Neural progenitor cell (in vitro differentiated cells): ENCODE measurements at regions not wholly inside any gene's neighbourhood (a gene's known extent, or its start where the extent isn't known, plus 50 kb on each side); places are given as distances from the start of the nearest gene placed in this dataset.

Experiments
- DNase-seq: peaks from one replicate; pipeline ENCODE4 v3.0.0-alpha.2; 2016; ENCODE audit warnings: low spot score
- H2AFZ ChIP-seq: fragments of 200-600 bp; sonication (generic); replicated peaks from 2 replicates; pipeline ENCODE4 v1.6.1; 2016; ENCODE audit warnings: antibody characterized with exemption
- H3F3A ChIP-seq: fragments of 200-600 bp; sonication (generic); 2 replicates; pipeline ENCODE4 v1.6.1; 2016; ENCODE audit warnings: antibody characterized with exemption, low read depth
- H3K27ac ChIP-seq: fragments of 200-600 bp; sonication (generic); 2 replicates; pipeline ENCODE4 v1.5.1; 2016; ENCODE audit warnings: mild to moderate bottlenecking
- H3K27me3 ChIP-seq: fragments of 200-600 bp; sonication (generic); 2 replicates; pipeline ENCODE4 v1.6.1; 2016; ENCODE audit warnings: mild to moderate bottlenecking, moderate library complexity
- H3K36me3 ChIP-seq: fragments of 200-600 bp; sonication (generic); 2 replicates; pipeline ENCODE4 v1.5.1; 2016
- H3K4me1 ChIP-seq: fragments of 200-600 bp; sonication (generic); 2 replicates; pipeline ENCODE4 v1.6.1; 2016; ENCODE audit warnings: mixed run types
- H3K4me2 ChIP-seq: fragments of 200-600 bp; sonication (generic); 2 replicates; pipeline ENCODE4 v1.6.1; 2016
- H3K4me3 ChIP-seq: fragments of 200-600 bp; sonication (generic); 2 replicates; pipeline ENCODE4 v1.5.1; 2016
- H3K79me2 ChIP-seq: fragments of 200-600 bp; sonication (generic); 2 replicates; pipeline ENCODE4 v1.6.1; 2016; ENCODE audit warnings: low read depth
- H3K9ac ChIP-seq: fragments of 200-600 bp; sonication (generic); 2 replicates; pipeline ENCODE4 v1.6.1; 2016
- H3K9me3 ChIP-seq: fragments of 200-600 bp; sonication (generic); 2 replicates; pipeline ENCODE4 v1.5.1; 2016; ENCODE audit warnings: low read depth
- H4K20me1 ChIP-seq: fragments of 200-600 bp; sonication (generic); 2 replicates; pipeline ENCODE4 v1.6.1; 2016; ENCODE audit warnings: low read depth
- H3K27ac Mint-ChIP-seq: 3 replicates; pipeline ENCODE4 v1.8.0; 2021; ENCODE audit warnings: mixed read lengths
- H3K27me3 Mint-ChIP-seq: 2 replicates; pipeline ENCODE4 v1.8.0; 2022; ENCODE audit warnings: low read depth, mild to moderate bottlenecking, inconsistent platforms, moderate library complexity, mixed read lengths; ENCODE audit not compliant: insufficient read depth
- H3K36me3 Mint-ChIP-seq: 3 replicates; pipeline ENCODE4 v1.8.0; 2021; ENCODE audit warnings: mixed read lengths
- H3K4me1 Mint-ChIP-seq: 3 replicates; pipeline ENCODE4 v1.8.0; 2021; ENCODE audit warnings: mixed read lengths
- H3K4me3 Mint-ChIP-seq: 3 replicates; pipeline ENCODE4 v1.8.0; 2021; ENCODE audit warnings: mild to moderate bottlenecking, moderate library complexity, mixed read lengths
- H3K9me3 Mint-ChIP-seq: 3 replicates; pipeline ENCODE4 v1.8.0; 2020; ENCODE audit warnings: mixed read lengths
- CTCF ChIP-seq: fragments of 200-600 bp; sonication (generic); IDR thresholded peaks from 2 replicates; pipeline ENCODE4 v1.5.1; 2017; ENCODE audit warnings: antibody characterized with exemption, mild to moderate bottlenecking
- EZH2 ChIP-seq: fragments of 200-600 bp; sonication (generic); IDR thresholded peaks from 2 replicates; pipeline ENCODE4 v1.6.1; 2017; ENCODE audit warnings: antibody characterized with exemption, mild to moderate bottlenecking, moderate library complexity
- EZH2phosphoT487 ChIP-seq: fragments of 200-600 bp; sonication (generic); IDR thresholded peaks from 2 replicates; pipeline ENCODE4 v1.6.1; 2017; ENCODE audit warnings: antibody characterized with exemption

GRCh38 chr6:147063469-147064031 lies 140.7 kb upstream of the STXBP5 start:
- H3K27me3 Mint-ChIP-seq: no peaks in the 10 kb centered on the region
- no peaks in the 10 kb centered on the region for H3K4me1 ChIP-seq
- H2AFZ ChIP-seq: no peak overlapping the region
- no peak overlapping the region for H3K27ac Mint-ChIP-seq
- no peaks in the 10 kb centered on the region for H3K4me1 Mint-ChIP-seq
- H3K27ac ChIP-seq: no peak overlapping the region
- H3K9me3 Mint-ChIP-seq: no peaks in the 10 kb centered on the region
- H3K36me3 ChIP-seq: no peaks in the 10 kb centered on the region
- no peak overlapping the region for H3K4me3 Mint-ChIP-seq
- no peaks in the 10 kb centered on the region for H4K20me1 ChIP-seq
- H3F3A ChIP-seq: no peaks in the 10 kb centered on the region
- no peaks in the 10 kb centered on the region for H3K79me2 ChIP-seq
- no peak for DNase-seq
- H3K27me3 ChIP-seq: no peaks in the 10 kb centered on the region
- no peak overlapping the region for H3K9ac ChIP-seq
- no peak overlapping the region for H3K4me3 ChIP-seq
- TF ChIP-seq CTCF (no peak), EZH2 (no peak), EZH2phosphoT487 (no peak)
- H3K36me3 Mint-ChIP-seq: no peaks in the 10 kb centered on the region
- H3K4me2 ChIP-seq: no peak overlapping the region
- H3K9me3 ChIP-seq: no peaks in the 10 kb centered on the region

GRCh38 chr6:147065786-147066185 lies 138.4 kb upstream of the STXBP5 start:
- Mint-ChIP-seq H3K4me1 (no peaks in the 10 kb centered on the region), H3K27ac (no peak overlapping the region), H3K27me3 (peaks cover 2% of the 10 kb centered on the region), H3K36me3 (no peaks in the 10 kb centered on the region), H3K4me3 (no peak overlapping the region), H3K9me3 (no peaks in the 10 kb centered on the region)
- H3K79me2 ChIP-seq: no peaks in the 10 kb centered on the region
- H3K9ac ChIP-seq: no peak overlapping the region
- no peaks in the 10 kb centered on the region for H3K36me3 ChIP-seq
- no peak overlapping the region for H2AFZ ChIP-seq
- no peak overlapping the region for H3K4me3 ChIP-seq
- H3K27ac ChIP-seq: no peak overlapping the region
- DNase-seq: no peak
- TF ChIP-seq EZH2 (no peak), EZH2phosphoT487 (no peak), CTCF (no peak)
- H3K27me3 ChIP-seq: no peaks in the 10 kb centered on the region
- no peaks in the 10 kb centered on the region for H3F3A ChIP-seq
- no peaks in the 10 kb centered on the region for H4K20me1 ChIP-seq
- H3K4me1 ChIP-seq: no peaks in the 10 kb centered on the region
- H3K9me3 ChIP-seq: no peaks in the 10 kb centered on the region
- no peak overlapping the region for H3K4me2 ChIP-seq

GRCh38 chr6:147067184-147067583 lies 137.0 kb upstream of the STXBP5 start:
- H2AFZ ChIP-seq: no peak overlapping the region
- H3K79me2 ChIP-seq: no peaks in the 10 kb centered on the region
- no peak overlapping the region for H3K4me3 ChIP-seq
- no peak overlapping the region for H3K27ac ChIP-seq
- no peaks in the 10 kb centered on the region for H3K4me1 Mint-ChIP-seq
- H3K9me3 Mint-ChIP-seq: no peaks in the 10 kb centered on the region
- no peaks in the 10 kb centered on the region for H4K20me1 ChIP-seq
- no peak overlapping the region for H3K9ac ChIP-seq
- no peaks in the 10 kb centered on the region for H3K36me3 ChIP-seq
- H3K27me3 ChIP-seq: no peaks in the 10 kb centered on the region
- H3K27ac Mint-ChIP-seq: no peak overlapping the region
- no peak overlapping the region for H3K4me2 ChIP-seq
- TF ChIP-seq EZH2: no peak
- TF ChIP-seq CTCF: no peak
- TF ChIP-seq EZH2phosphoT487: no peak
- no peaks in the 10 kb centered on the region for H3F3A ChIP-seq
- peaks cover 2% of the 10 kb centered on the region for H3K27me3 Mint-ChIP-seq
- no peak for DNase-seq
- H3K4me3 Mint-ChIP-seq: no peak overlapping the region
- H3K36me3 Mint-ChIP-seq: no peaks in the 10 kb centered on the region
- H3K9me3 ChIP-seq: no peaks in the 10 kb centered on the region
- no peaks in the 10 kb centered on the region for H3K4me1 ChIP-seq
